ENCODE measurements at regions not wholly inside any gene's neighbourhood (a gene's known extent, or its start where the extent isn't known, plus 50 kb on each side); places are given as distances from the start of the nearest gene placed in this dataset.
"Not testable (repeated sequence)": the region's sequence is repeated elsewhere in the genome, so short reads cannot be mapped to it uniquely, and the experiment has no call there.

DNA sequence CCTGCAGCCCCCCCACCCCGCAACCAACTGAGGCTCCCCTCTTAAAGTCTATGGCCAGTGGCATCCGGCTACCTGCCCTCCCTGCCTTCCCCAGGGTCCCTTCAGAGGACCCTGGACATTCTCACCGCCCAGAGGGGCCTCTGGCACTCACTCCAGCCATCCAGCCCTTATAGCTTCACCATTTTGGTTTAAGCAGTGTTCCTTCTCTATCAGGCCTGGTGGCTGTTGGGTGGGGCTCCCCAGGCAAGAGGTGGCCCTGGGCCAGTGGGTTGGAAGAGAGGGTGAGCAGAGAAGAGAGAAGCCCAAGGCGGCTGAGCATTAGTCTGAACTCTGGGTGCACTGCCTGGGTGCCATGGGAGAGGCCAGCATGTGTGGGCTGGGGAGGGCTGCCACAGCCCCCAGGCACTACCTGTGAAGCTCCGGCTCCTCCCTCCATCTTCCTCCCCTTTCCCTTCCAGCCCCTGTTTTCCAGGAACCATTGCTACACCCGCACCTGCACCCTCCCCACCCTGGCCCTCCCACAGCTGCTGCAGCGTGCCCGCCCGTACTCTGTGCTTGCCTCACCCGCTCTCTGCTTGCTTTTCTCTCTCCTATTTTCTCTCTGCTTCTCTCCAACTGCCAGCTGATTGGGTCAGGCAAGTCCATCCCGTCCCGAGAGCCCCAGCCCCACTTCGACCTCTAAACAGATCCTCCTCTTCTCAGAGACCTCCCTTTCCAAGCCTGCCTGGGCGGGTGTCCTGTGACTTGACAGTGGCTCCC, 168.2 kb downstream of the TBC1D2B start:
- DNase-seq = no peak

DNA sequence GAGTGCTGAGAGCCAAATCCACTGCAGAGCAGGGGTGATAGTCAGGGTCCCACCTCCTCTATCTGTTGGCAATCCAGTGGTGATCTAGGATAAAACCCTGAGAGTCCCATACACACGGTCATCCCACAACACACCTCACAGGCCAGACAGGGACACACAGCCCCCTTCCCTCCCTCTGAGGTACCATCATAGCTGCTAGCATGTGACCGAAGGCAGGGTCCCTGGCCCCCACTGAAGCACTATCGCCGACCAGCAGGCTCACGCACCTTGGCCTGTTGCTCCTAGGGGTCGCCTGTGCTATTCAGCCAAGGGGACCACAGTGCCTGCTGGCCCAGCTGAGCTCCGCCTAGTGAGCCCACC, 168.8 kb downstream of the TBC1D2B start:
- not testable (repeated sequence) for DNase-seq

DNA sequence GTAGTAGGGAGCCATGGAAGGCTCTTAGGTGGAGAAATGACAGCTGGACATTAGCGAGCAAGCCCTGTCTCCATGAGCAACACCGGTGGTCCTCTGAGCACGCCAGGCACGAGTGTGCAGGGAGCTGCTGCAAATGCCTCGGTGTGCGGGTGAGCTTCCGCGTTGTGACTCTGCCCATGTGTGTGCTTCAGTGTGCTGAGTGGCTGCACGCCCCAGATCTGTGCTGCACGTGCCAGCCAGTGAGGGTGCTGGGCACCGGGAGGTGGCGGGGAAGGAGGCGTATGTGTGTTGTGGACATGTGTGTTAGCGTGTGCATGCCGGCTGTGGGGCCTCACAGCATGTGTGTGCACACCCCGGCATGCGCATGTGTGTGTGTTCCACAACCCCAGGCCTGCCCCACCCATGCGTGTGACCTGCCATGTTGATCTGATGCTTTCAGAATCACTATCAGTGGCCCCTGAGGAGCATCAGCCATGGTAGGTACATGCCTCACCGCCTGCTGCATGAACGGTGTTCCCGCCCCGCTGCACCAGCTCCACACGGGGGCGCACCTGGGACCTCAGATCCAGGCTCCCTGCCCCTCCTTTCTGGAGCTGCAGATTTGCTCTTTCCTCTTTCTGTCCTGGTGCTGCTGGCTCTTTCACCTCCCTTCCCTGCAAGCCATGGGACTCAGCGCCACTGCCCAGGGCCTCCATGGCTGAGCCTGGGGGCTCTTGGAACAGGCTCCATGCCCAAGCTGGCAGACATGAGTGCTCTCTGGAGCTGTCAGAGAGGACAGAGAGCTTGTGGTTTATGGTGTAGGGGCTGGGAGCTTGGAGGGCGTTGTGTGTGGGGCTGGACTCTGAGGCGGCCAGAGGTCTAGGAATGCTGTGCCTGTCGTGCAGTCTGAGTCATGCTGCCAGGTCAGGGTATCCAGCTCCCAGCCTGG, 169.4 kb downstream of the TBC1D2B start:
- DNase-seq = no peak

DNA sequence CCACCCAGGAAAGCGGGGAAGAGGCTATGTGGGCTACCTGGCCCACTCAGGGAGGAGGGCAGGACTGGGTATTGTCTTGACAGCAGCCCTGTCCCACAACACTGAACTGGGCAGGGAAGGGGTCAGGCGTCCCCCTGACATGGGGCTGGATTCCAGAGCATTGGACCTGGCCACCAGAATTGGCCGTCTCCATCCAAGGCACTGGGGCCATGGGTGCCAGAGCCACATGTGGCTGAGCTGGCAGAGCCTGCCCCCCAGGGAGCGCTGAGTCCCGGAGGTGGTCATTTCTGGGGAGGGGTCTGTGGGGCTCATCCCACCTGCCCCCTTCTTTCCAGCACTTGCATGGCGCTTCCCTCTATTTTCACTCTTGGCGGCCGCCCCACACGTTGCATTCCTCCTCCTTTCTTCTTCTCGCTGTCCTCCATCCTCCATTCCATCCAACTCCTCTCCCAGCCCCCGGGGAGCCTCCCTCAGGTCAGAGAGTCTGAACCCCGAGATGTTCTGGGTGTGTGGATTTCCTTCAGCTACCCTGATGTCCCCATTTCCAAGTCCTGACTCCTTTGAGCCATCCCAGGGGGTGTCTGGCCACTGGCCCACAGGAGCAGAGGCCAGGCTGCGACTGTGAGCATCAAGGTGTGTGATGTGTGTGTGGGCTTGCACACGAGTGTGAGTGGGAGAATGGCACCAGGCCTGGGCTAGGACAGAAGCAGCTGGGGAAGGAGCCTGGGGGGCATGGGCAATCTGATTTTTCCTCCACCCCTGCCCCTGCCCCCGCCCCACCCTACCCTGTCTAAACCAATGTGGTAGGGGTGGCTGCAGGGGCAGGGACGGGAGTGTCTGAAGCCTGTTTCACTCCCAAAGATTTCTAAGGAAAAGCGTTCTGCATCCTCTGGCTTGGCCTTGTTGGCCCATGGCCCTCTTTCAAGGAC, 171.2 kb downstream of the TBC1D2B start:
- DNase-seq = not testable (repeated sequence)

DNA sequence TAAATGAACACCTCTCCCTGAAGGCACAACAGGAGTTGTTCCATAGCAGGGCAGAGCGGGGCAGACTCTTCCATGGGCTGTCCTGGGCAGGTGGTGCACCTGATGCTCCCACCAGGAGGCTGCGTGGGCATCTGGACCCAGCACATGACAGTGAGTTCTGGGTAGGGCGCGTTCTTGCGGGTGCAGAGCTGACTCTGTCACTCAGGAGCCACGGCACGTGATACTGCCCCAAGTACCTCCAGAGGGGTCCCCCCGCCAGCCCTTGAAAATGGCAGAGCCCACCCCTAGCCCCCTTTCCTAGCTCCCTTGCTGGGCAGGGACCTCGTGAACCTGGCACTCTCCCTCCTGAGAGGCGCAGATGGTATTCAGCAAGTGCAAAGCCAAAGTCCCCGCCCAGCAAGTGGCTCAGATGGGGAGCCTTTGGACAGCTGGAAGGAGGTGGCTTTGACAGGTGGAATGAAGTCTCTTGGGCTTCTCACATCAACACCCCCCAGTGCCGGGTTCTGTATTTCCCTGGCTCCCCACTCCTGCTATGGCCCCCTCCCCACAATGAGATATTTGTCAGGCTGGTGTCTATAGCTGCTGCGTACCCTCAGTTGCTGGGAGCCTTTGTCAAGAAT, 172.1 kb downstream of the TBC1D2B start:
- DNase-seq = no peak

DNA sequence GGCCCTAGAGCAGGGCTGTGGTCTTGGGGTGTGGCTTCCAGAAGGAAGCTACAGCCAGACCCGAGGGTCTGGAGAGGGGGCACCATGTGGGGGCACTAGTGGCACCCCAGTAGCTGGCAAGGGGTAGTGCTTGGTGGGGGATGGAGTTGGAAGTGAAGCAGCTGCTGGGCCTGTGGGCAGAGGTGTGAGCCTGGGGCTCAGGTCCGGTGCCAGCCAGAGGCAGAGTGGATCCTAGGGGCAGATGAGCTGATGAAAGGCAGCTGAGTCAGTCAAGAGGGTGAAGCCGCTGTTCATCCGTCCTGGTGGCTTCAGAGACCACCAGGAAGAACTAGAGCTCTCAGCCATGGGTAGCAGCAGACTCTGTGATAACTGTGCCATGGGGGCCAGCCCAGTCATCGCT, 172.6 kb downstream of the TBC1D2B start:
- DNase-seq = no peak

DNA sequence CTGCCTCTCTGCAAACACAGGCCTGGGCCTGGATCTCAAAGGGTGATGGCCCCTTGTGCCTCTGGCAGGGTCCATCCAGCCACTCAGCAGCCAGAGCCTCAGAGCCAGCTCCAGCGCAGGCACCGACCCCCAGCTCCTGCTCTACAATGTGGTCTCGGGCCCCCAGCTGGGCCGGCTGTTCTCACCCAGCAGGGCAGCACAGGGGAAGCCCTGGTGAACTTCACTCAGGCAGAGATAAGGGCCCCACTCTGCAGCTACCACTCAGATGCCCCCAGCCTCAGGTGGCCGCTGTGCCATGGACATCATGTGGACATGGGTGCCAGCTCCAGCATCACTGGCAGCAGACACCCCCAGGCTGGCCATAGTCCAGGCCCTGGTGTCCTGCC, 173.1 kb downstream of the TBC1D2B start:
- no peak for DNase-seq

DNA sequence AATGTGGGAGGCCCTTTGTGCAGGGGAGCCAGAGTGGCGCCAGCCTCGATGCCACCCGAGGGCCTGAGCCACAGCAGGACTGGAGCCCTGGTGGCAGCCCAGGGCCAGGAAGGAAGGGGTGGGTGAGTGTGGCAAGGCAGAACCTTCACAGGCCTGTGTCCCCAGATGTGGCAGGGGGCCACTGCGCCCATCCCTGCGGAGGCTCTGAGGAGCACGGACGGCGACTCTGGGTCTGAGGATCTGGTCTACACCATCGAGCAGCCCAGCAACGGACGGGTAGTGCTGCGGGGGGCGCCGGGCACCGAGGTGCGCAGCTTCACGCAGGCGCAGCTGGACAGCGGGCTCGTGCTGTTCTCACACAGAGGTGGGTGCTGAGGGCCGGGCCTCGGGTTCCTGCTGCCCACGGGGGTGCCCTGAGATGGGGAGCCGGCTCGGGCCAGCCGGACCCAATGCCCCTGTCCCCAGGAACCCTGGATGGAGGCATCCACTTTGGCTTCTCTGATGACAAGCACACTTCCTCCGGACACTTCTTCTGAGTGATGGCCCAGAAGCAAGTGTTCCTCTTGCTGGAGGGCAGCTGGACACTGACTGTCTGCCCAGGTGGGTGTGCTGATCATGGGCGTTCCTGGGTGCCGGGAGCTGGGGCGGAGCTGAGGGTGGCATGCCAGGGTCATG, 173.6 kb downstream of the TBC1D2B start:
- DNase-seq = not testable (repeated sequence)

DNA sequence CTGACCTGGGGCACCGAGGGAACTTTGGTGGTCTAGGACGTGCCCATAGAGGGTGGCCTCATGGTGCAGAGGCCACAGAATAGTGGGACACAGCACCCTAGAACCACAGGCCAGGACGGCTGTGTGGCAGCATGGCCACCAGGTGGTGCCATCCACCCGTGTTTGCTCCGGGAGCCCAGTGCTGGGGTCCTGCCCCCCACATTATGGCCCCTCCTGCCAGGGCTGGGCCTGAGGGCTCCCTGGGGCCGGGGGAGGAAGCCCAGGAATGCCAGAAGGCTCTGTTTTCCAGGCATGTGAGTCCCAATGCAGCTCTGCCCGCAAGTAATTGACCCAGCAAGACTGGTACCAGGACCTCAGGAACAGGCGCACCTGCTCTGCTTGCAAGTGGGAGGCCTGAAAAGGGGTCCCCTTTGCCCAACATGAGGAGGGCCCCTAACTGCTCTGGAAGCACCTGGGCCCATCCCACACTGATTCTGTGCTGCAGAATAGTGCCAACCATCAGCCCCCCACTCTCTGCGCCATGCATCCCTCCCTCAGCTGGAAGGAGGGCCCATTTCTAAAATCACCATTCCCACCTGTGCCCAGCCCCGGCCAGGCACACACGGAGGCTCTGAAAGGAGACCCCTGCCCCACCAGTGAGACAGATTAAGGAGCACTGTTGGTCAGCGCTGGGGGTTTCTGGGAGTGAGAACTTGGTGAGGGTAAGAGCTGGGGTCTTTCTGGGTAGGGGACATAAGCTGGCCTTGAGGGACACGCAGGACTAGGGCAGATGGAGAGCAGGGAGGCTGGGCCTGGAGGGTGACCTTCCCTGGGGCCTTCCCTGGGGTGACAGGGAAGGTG, 174.4 kb downstream of the TBC1D2B start:
- not testable (repeated sequence) for DNase-seq

DNA sequence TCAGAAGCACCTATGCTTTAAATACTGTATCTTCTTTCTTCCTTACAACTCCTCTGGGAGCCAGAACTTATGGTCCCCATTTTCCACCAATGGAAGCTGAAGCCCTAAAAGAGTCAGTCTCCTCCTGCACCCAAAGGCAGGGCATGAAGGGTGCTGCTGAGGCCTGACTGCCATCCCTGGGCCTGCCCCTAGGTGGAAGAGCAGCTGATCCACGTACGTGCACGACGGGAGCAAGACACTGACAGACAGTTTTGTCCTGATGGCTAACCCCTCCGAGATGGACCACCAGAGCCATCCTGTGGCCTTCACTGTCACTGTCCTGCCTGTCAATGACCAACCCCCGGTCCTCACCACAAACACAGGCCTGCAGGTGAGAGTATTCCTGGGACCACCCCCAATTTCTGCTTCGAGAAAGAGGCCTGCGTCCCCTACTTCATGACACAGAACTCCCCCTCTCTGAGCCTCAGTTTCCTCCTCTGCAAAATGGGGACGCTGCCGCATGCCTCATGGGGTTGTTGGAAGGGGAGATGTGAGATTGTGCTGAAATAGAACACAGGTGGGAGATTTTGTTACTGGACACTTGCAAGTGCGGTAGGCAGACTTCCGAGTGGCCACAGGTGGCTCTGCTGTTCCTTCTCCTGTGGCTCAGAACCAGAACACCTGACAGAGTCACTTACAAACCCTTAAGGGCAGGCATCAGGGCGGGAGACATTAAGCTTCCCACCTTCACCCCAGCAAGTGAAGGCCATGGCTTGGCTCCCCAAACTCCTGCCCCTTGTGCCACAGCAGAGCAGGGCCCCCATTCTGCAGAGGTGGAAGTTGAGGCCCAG, 175.4 kb downstream of the TBC1D2B start:
- no peak for DNase-seq

DNA sequence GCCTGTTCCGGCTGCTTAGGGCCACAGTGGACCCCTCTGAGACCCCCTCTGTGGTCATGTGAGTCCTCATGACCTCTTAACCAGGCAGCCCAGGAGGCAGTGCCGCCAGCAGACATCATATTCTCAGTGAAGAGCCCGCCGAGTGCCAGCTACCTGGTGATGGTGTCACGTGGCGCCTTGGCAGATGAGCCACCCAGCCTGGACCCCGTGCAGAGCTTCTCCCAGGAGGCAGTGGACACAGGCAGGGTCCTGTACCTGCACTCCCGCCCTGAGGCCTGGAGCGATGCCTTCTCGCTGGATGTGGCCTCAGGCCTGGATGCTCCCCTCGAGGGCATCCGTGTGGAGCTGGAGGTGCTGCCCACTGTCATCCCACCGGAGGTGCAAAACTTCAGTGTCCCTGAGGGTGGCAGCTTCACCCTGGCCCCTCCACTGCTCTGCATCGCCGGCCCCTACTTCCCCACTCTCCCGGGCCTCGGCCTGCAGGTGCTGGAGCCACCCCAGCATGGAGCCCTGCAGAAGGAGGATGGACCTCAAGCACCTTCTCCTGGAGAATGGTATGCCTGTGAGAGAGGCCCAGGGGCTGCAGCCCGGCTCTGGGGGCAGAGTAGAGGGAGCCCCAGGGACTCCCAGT, 176.1 kb downstream of the TBC1D2B start:
- no peak for DNase-seq

DNA sequence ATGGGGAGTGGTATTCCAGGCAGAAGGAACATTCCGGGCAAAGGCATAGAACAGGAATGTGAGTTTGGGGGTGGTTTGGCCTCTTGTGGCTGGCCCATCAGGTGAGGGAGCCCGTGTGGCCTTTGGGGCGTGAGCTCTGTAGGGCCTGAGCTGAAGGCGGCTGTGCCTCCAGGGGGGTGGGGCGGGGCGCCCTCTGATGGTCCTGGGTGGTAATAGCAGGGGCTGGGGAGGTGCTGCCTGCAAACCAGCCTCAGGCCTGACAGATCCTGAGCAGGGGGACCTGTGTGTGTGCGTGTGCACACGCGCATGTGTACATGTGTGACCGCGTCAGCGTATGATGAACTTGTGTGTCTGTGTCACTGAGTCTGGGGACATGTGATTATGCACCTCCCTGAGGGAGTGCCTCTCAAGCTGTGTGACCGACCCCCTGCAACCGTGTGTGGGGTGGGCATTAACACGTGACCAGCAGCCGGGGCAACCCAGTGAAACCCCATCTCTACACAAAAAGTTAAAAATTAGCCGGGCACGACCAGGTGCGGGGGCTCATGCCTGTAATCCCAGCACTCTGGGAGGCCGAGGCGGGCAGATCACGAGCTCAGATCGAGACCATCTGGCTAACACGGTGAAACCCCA, 177.1 kb downstream of the TBC1D2B start:
- DNase-seq = not testable (repeated sequence)

DNA sequence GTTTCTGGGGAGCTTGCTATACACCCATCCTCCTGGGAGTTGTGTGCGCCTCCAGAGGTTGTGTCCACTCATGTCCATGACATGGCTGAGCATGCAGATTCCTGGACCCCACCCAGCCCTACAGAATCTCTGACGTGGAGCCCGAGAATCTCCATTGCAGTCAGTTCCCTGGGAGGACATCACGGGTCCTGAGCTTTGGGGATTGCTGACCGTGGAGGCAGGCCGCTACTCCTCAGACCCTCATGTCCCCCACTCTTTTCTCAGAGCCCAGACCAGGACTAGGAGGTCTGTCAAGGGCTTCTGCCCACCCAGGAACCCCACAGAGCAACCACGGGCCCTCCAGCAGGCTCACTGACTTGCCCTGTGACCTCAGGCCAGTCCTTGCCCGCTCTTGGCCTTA, 177.7 kb downstream of the TBC1D2B start:
- not testable (repeated sequence) for DNase-seq

DNA sequence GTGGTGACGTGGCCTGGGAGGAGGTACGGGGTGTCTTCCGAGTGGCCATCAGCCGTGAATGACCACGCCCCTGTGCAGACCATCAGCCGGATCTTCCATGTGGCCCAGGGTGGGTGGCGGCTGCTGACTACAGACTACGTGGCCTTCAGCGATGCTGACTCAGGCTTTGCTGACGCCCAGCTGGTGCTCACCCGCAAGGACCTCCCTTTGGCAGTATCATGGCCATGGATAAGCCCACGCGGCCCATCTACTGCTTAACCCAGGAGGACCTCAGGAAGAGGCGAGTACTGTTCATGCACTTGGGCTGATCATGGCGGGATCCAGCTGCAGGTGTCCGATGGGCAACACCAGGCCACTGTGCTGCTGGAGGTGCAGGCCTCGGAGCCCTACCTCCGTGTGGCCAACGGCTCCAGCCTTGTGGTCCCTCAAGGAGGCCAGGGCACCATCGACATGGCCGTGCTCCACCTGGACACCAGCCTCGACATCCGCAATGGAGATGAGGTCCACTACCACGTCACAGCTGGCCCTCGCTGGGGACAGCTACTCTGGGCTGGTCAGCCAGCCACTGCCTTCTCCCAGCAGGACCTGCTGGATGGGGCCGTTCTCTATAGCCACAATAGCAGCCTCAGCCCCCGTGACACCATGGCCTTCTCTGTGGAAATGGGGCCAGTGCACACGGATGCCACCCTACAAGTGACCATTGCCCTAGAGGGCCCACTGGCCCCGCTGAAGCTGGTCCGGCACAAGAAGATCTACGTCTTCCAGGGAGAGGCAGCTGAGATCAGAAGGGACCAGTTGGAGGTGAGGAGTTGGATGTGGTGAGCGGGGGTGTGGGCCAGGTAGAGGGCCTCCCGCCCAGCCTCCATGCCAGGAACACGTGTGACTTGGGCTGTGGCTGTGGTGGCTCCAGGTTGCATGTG, 178.4 kb downstream of the TBC1D2B start:
- no peak for DNase-seq

DNA sequence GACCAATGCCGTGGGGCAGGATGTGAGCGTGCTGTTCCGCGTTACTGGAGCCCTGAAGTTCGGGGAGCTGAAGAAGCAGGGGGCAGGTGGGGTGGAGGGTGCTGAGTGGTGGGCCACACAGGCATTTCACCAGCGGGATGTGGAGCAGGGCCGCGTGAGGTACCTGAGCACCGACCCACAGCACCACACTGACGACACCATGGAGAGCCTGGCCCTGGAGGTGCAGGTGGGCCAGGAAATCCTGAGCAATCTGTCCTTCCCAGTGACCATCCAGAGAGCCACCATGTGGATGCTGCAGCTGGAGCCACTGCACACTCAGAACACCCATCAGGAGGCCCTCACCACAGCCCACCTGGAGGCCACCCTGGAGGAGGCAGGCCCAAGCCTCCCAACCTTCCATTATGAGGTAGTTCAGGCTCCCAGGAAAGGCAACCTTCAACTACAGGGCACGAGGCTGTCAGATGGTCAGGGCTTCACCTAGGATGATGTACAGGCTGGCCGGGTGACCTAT, 179.6 kb downstream of the TBC1D2B start:
- DNase-seq = no peak

DNA sequence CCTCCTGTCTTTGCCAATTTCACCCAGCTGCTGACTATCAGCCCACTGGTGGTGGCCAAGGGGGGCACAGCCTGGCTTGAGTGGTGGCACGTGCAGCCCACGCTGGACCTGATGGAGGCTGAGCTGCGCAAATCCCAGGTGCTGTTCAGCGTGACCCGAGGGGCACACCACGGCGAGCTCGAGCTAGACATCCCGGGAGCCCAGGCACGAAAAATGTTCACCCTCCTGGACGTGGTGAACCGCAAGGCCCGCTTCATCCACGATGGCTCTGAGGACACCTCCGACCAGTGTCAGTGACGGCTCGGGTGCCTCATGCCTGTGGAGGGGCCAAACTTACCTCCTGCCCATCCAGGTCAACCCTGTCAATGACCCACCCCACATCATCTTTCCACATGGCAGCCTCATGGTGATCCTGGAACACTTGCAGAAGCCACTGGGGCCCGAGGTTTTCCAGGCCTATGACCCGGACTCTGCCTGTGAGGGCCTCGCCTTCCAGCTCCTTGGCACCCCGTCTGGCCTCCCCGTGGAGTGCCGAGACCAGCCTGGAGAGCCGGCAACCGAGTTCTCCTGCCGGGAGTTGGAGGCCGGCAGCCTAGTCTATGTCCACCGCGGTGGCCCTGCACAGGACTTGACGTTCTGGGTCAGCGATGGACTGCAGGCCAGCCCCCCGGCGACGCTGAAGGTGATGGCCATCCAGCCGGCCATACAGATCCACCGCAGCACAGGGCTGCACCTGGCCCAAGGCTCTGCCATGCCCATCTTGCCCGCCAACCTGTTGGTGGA, 180.2 kb downstream of the TBC1D2B start:
- DNase-seq = not testable (repeated sequence)
